Colon (tissue), 2 donors: ENCODE measurements at regions not wholly inside any gene's neighbourhood (a gene's known extent, or its start where the extent isn't known, plus 50 kb on each side); places are given as distances from the start of the nearest gene placed in this dataset.
"Not testable (repeated sequence)": the region's sequence is repeated elsewhere in the genome, so short reads cannot be mapped to it uniquely, and the experiment has no call there.

Source experiments
- FAIRE-seq: peaks from 2 replicates; lab custom pipeline; 2012; peaks lifted over from hg19 to GRCh38; lab: Jason Lieb, UNC
- donor health status: control.
- donor health status: control.

DNA sequence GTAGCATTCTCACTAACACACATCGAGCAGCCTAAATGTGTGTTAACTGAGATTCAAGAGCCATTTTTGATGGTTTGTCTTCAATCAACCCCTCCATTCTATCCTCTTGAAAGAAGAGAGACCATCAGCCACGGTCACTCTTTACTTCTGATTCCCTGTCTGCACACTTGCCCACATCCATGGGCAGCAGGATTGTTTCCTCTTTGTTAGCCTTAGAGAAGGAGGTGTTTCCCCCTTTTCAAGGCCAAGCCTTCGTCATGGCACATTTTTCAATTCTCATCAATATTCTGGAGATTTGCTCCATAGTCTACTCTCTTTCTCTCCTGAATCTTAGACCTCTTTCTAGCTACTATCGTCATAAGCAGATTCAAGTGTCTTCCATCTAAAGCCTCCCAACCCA lies 522.4 kb upstream of the NAALADL2 start:
- FAIRE-seq = no peak

DNA sequence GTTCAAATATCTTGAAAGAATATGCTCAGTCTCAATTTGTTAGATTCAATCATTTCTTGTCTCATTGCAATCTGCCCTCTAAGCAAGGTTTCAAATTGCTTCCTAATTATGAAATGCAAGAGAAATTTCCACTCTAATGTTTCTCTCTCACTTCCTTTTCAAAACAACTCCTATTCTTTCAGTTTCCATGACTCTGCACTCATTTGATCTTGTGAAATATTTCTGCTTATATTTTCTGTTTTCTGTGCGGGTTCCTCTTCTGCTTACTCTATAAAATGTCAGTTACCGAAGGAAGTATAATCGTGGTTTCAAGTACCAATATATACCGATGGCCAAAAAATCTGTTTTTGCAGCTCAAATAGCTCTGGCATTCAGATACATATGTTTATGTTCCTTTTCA lies 521.9 kb upstream of the NAALADL2 start:
- FAIRE-seq = no peak

GRCh38 chr3:174340624-174341587 lies 518.2 kb upstream of the NAALADL2 start:
- no peak for FAIRE-seq

DNA sequence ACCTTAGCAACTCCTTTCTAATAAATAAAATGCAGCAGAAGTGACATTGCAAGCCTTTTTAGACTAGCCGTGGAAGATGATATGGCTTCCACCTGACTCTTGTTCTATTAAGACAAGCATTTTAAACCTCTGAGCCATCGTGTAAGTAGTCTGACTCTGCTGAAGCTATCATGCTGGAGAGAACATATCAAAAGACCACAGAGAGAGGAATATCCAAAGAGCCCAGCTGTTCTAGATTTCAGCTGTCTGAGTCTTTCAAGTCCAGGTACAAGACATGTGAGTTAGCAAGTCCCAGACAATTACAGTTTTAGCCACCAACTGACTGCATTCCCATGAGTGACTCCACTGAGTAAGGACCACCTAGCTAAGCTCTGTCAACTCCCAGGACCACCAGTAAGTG lies 517.0 kb upstream of the NAALADL2 start:
- FAIRE-seq = no peak

DNA sequence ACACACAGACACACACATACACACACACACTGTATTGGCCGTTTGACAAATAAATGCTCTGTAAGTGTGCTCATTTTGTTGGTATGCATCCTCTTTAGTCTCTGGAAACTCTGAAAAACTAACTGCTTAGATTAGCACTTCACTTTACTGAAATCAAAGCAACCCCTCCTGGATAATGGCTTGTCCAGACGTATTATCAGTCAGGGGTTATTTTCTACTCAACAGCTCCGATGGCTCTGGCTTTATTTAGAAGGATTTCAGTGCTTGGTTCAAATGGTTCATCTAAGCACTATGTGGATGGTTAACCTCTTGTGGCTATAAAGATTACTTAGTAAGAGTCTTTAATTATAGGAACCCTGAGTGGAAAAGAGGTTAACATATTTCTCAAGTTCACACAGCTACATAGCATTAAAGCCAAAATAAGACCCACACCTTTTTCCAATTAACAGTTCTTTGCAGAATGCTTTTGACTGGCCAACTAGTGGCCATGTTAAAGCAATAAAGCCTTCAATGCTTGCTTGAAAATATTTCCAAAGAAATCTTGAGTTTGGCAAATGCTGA lies 516.1 kb upstream of the NAALADL2 start:
- FAIRE-seq = no peak

DNA sequence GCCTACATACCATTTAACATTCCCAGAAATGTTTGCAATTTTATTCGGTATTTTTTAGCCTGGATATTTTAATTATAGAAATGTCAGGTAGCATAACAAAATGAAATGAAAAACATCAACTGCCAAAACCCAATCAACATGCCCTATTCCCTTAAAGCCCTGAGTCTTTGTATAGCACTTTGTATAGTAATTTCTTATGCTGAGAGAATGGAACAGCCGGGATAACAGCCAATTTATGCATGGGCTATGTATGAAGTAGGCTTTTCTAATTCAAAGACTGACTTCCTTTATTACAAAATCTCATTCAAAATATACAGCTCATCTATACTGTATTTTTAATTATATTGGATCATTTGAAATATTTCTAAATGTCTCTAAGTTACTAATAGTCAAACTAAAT lies 513.0 kb upstream of the NAALADL2 start:
- no peak for FAIRE-seq

- no peak for FAIRE-seq
Observed at GRCh38 chr3:174346571-174346970, 512.6 kb upstream of the NAALADL2 start.

DNA sequence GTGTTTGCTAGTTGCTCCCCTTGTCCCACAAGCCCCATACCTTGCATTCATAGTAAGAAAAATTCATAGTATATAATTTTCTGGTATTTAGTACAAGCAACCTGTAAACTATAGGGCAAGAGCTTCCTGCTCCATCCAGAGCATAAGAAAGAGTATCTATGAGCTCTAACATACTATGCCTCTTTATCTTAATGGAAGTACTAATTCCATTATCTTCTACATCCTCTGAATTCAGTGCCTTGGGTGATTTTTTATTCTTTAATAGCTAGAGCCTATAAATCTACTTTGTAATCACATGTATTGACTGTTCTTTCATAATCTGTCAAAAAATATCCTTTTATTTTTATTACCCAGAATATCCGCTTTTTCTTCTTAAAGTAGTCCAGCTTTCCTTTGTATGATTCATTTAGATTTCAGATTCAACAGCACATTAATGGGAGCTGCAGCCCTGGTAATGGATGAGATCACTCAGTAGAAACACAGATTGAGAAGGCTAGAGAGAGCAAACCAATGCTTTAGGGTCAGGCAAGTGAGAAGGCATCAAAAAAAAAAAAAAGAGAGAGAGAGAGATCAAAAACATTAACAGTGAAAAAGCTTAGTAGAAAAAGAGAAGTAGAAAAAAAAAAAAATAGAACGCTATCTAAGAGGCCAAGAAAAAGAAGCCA lies 511.5 kb upstream of the NAALADL2 start:
- FAIRE-seq = no peak

DNA sequence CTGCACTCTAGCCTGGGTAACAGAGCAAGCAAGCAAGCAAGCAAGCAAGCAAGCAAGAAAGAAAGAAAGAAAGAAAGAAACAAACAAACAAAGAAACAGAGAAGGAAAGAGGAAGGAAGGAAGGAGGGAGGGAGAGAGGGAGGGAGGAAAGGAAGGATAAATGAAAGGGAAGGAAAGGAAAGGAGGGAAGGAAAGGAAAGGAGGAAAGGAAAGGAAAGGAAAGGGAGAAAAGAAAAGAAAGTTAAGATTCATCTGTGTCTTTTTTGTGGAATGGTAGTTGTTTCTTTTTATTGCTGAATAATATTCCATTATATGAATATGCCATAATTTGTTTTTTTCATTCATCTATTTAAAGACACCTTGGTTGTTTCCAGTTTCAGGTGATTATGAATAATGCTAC lies 506.9 kb upstream of the NAALADL2 start:
- FAIRE-seq = no peak

- no peak for FAIRE-seq
Observed at GRCh38 chr3:174355505-174355904, 503.6 kb upstream of the NAALADL2 start.

DNA sequence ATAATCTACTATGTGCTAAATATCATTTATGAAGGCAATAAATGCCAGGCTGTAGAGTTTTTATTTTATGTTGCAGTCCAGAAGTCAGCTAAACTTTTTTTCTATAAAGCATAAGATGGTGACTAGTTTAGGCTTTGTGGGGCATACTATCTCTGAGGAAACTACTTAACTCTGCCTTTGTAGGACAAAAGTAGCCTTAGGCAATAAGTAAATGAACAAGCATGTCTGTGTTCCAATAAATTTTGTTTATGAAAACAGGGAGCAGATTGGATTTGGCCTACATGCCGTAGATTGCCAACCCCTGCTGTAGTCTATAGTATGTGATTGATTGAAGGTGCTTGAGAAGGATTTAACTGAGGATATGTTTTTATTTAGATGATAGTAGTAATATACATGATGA lies 502.5 kb upstream of the NAALADL2 start:
- FAIRE-seq = no peak

GRCh38 chr3:174358252-174358651 lies 500.9 kb upstream of the NAALADL2 start:
- no peak for FAIRE-seq

DNA sequence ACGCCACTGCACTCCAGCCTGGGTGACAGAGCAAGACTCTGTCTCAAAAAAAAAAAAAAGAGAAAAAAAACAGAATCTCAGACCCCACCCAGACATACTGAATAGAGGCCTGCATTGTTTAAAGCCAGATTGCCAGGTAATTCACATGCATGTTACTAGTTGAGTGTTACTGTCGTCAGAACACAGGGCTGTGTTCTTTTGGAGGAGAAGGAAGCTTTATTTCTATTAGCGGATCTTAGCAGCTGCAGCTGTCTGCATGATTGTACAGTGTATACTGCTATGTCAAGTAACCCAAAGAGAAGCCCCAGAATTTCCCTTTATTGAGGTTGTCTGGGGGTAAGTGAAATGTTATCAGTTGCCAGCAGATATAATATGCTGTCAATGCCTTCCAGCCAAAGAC lies 496.6 kb upstream of the NAALADL2 start:
- FAIRE-seq = no peak

DNA sequence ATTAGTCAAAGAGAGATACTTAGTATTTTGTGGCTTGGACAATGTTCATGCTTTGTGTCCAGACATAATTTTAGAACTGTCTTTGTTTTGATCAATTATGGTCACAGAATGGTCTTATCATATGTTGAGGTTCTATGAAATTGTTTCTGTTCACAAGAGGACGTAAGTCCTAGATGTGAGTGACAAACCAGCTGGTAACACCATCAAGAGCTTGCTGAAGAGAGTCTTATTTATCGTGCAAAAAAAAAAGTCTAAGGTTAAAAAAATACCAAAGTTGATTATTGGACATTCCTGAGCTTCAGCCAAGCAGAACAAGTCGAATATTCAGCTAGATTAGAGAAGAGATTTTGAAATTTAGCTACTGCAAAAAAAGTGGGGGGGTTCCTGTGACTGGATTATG lies 495.9 kb upstream of the NAALADL2 start:
- FAIRE-seq = no peak

- FAIRE-seq = no peak
Observed at GRCh38 chr3:174365796-174366195, 493.3 kb upstream of the NAALADL2 start.

- not testable (repeated sequence) for FAIRE-seq
Observed at GRCh38 chr3:174366904-174367303, 492.2 kb upstream of the NAALADL2 start.

GRCh38 chr3:174376346-174376745 lies 482.8 kb upstream of the NAALADL2 start:
- no peak for FAIRE-seq

DNA sequence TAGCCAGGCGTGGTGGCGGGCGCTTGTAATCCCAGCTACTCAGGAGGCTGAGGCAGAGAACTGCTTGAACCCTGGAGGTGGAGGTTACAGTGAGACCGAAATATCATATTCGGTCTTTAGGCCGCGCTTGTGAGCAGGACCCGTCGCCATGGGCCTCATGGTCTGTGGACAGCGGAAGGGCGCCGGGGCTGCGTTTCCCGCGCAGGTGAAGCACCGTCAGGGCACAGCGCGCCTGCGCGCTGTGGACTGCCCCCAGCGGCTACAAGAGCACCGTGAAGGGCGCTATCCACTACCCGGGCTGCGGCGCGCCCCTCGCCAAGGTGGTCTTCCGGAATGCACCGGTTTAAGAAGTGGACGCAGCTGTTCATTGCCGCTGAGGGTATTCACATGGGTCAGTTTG lies 482.0 kb upstream of the NAALADL2 start:
- no peak for FAIRE-seq

- no peak for FAIRE-seq
Observed at GRCh38 chr3:174377684-174378083, 481.4 kb upstream of the NAALADL2 start.

DNA sequence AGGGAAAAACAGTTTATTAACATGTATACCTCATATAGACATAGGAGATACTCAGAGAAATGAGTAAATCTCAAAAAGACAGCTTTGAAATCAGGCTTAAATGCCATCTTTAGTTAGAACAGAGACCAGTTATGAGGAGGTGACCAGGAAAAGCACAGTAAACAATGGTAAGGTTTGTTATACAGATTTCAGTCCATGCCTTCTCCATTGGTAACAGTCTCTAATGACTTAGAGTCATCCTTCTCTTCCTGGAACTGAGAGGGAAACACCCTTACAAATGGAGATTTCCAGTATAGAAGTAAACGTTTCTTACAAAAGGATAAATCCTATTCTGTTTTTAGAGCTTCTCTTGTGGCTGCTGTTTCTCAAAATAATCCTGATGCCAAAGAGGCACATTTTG lies 476.3 kb upstream of the NAALADL2 start:
- no peak for FAIRE-seq

- FAIRE-seq = no peak
Observed at GRCh38 chr3:174387736-174388135, 471.4 kb upstream of the NAALADL2 start.

GRCh38 chr3:174397848-174398247 lies 461.3 kb upstream of the NAALADL2 start:
- peak; percentile 14 for FAIRE-seq

GRCh38 chr3:174398761-174399160 lies 460.4 kb upstream of the NAALADL2 start:
- FAIRE-seq = no peak
